ENCODE measurements at regions not wholly inside any gene's neighbourhood (a gene's known extent, or its start where the extent isn't known, plus 50 kb on each side); places are given as distances from the start of the nearest gene placed in this dataset.

DNA sequence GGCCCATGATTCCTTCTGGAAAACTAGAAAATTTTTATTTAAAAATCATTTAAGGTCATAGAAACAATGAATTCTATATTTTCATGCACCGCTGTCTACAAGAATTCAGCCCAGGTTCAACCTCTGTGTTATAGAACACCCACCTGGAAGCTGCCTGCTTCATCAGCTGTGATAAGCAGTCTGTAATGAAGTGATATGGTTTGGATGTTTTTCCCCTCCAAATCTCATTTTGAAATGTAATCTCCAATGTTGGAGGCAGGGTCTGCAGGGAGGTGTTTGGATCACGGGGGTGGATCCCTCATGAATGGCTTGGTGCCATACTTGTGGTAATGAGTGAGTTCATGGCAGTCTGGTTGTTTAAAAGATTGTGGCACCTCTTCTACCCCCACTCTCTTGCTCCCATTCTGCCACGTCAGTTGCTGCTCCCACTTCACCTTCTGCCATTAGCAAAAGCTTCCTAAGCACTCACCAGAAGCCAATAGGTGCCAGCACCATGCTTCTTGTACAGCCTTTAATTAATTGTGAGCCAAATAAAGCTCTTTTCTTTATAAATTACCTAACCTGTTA lies 55.6 kb downstream of the MRPL32 start:
- Mint-ChIP-seq H3K9me3 (ENCODE audit: insufficient read depth) (no peaks in the 10 kb centered on the region), H3K27ac (no peak overlapping the region), H3K27me3 (ENCODE audit: low read depth) (peaks cover 13% of the 10 kb centered on the region), H3K4me1 (ENCODE audit: low read depth) (no peaks in the 10 kb centered on the region), H3K4me3 (no peak overlapping the region), H3K36me3 (ENCODE audit: low read depth) (no peaks in the 10 kb centered on the region)
- ATAC-seq = no peak
- no peak for DNase-seq
- POLR2A ChIA-PET = interaction anchor here (0.6 kb wide), 1 partner anchor 492 kb away, joined by 4 read pairs; no protein-coding TSS in a partner anchor
- CTCF ChIA-PET = interaction anchor here (0.8 kb wide), 1 partner anchor 274 kb away, joined by 3 read pairs; no protein-coding TSS in a partner anchor

DNA sequence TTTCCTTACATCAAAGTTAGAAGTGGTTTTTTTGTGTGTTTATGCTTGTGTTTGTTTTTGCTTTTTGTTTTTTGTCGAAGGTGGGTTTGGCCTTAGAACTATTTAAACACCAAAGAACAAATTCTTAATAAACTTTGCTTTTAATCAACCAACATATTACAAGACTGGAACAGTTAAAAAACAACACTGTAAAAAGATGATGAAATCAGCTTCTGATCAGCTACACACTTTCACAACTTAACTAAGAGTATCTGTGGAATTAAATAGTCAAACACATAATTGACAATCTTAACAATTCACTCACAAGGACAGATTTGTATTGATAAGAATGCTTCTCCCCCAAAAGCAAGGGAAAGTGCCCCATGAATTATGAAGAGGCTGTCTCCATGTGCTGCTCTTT lies 58.8 kb downstream of the MRPL32 start:
- ChIA-PET CTCF (no interaction called here), POLR2A (no interaction called here)
- no peak for ATAC-seq
- Mint-ChIP-seq H3K27ac (no peak overlapping the region), H3K4me3 (no peak overlapping the region), H3K9me3 (ENCODE audit: insufficient read depth) (no peaks in the 10 kb centered on the region), H3K27me3 (ENCODE audit: low read depth) (peaks cover 19% of the 10 kb centered on the region), H3K4me1 (ENCODE audit: low read depth) (no peaks in the 10 kb centered on the region), H3K36me3 (ENCODE audit: low read depth) (no peaks in the 10 kb centered on the region)
- DNase-seq = no peak

DNA sequence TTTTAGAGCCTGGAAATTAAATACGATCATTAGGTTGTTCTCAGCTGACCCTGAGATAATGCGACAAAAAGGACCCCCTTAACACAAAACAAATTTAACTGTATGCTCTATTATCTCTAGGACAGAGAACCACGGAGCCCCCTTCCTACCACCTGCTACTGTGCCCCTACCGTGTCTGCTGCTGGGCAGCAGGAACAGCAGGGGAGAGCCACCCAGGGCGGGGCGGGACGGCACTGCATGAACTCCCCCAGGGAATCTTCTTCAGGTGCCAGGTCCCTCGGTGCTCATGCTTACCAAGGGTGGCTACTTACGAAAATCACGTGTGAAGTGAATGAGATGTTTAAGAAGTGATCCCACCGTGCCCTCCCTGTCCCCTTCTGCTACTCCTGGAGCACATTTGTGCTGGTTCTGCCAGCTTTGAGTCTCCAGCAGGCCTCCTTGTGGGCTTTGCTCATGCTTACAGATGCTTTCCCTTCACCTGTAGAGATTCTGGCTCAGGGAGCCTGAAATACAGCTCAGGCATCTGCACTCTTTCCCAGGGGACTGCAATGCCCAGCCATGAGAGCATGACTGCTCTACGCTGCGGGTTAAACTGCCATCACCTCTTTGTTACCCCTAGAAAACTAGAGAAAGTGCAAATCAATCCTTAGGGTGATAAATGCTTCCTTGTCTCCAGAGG lies 59.9 kb downstream of the MRPL32 start:
- no peak for ATAC-seq
- Mint-ChIP-seq H3K36me3 (ENCODE audit: low read depth) (no peaks in the 10 kb centered on the region), H3K27ac (no peak overlapping the region), H3K4me1 (ENCODE audit: low read depth) (no peaks in the 10 kb centered on the region), H3K4me3 (no peak overlapping the region), H3K27me3 (ENCODE audit: low read depth) (peaks cover 19% of the 10 kb centered on the region), H3K9me3 (ENCODE audit: insufficient read depth) (no peaks in the 10 kb centered on the region)
- CTCF ChIA-PET = no interaction called here
- POLR2A ChIA-PET = no interaction called here
- DNase-seq = no peak

DNA sequence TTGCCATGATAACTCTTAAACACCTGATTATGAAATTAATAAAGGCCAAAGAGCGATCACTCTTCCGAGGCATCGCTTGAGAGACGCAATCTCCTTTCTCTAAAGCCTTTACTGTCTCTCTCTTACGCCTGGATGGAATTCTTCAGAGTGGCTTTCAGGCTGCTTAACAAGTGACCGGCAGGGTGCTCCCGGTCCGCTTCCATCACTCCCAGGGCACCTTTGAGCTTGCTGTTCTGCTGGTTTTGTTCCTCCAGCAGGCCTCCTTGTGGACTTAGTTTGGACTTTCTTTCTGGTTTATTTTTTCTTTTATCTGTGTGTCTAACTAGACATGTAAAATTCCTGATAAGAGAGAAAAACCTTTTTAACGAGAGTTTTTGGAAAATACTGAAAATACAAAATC lies 60.9 kb downstream of the MRPL32 start:
- Mint-ChIP-seq H3K27ac (no peak overlapping the region), H3K4me1 (ENCODE audit: low read depth) (no peaks in the 10 kb centered on the region), H3K4me3 (no peak overlapping the region), H3K27me3 (ENCODE audit: low read depth) (peaks cover 19% of the 10 kb centered on the region), H3K9me3 (ENCODE audit: insufficient read depth) (no peaks in the 10 kb centered on the region), H3K36me3 (ENCODE audit: low read depth) (no peaks in the 10 kb centered on the region)
- no peak for ATAC-seq
- no peak for DNase-seq
- POLR2A ChIA-PET = no interaction called here
- CTCF ChIA-PET = no interaction called here

DNA sequence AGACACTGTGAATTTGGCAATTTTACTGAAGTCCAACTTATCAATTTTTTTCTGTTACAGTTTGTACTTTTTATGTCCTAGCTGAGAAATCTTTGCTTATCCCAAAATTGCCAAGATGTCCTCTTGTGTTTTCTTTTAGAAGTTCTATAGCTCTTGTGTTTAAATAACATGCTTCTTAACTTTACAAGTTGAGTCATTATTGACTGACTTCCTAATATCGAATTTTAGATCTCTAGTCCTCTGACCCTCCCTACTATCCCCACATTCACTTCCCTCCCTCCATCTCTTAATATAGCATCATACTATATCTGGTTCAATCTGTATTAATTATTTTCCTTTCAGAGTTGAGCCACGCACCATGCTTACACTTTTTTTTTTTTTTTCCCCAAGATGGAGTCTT lies 61.9 kb downstream of the MRPL32 start:
- DNase-seq (no peak), ATAC-seq (no peak)
- no peaks in the 10 kb centered on the region for H3K9me3 Mint-ChIP-seq (ENCODE audit: insufficient read depth)
- no peaks in the 10 kb centered on the region for H3K36me3 Mint-ChIP-seq (ENCODE audit: low read depth)
- ChIA-PET CTCF (no interaction called here), POLR2A (no interaction called here)
- peaks cover 21% of the 10 kb centered on the region for H3K27me3 Mint-ChIP-seq (ENCODE audit: low read depth)
- no peak overlapping the region for H3K4me3 Mint-ChIP-seq
- no peak overlapping the region for H3K27ac Mint-ChIP-seq
- no peaks in the 10 kb centered on the region for H3K4me1 Mint-ChIP-seq (ENCODE audit: low read depth)

DNA sequence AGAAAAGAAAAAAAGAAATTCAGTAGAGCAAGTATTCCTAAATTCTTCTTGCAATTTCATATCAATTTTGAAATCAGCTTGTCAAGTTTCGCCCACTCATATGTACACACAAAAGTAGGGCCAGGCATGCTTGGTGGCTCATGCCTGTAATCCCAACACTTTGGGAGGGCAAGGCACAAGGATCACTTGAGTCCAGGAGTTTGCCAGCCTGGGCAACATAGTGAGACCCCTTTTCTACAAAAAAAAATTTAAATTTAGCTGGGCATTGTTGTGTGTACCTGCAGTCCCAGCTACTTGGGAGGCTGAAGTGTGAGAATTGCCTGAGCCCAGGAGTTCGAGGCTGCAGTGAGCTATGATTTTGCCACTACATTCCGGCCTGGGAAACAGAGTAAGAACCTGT lies 65.4 kb downstream of the MRPL32 start:
- no peaks in the 10 kb centered on the region for H3K4me1 Mint-ChIP-seq (ENCODE audit: low read depth)
- ATAC-seq (no peak), DNase-seq (no peak)
- CTCF ChIA-PET = no interaction called here
- no peak overlapping the region for H3K4me3 Mint-ChIP-seq
- no peaks in the 10 kb centered on the region for H3K9me3 Mint-ChIP-seq (ENCODE audit: insufficient read depth)
- H3K27me3 Mint-ChIP-seq (ENCODE audit: low read depth) = peaks cover 22% of the 10 kb centered on the region
- H3K36me3 Mint-ChIP-seq (ENCODE audit: low read depth) = no peaks in the 10 kb centered on the region
- POLR2A ChIA-PET = interaction anchor here (0.6 kb wide), 1 partner anchor 256 kb away, joined by 5 read pairs; no protein-coding TSS in a partner anchor
- H3K27ac Mint-ChIP-seq = no peak overlapping the region

DNA sequence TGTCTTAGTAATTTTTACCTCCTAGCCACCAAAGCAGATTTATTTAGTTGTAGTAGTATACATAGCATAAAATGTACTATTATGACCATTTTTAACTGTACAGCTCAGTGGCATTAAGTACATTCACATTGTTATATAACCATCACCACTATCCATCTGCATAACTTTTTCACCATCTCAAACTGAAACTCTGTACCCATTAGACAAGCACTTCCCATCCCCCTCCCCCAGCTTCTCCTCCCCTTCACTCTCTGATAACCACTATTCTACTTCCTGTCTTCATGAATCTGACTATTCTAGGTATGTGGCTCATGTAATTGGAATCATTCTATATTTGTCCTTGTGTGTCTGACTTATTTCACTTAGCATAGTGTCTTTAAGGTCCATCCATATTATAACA lies 71.9 kb downstream of the MRPL32 start:
- Mint-ChIP-seq H3K27ac (no peak overlapping the region), H3K27me3 (ENCODE audit: low read depth) (peaks cover 16% of the 10 kb centered on the region), H3K4me3 (no peak overlapping the region), H3K9me3 (ENCODE audit: insufficient read depth) (no peaks in the 10 kb centered on the region), H3K36me3 (ENCODE audit: low read depth) (no peaks in the 10 kb centered on the region), H3K4me1 (ENCODE audit: low read depth) (peaks cover 5% of the 10 kb centered on the region)
- CTCF ChIA-PET = no interaction called here
- POLR2A ChIA-PET = no interaction called here
- peak; percentile 30 for DNase-seq
- no peak for ATAC-seq

DNA sequence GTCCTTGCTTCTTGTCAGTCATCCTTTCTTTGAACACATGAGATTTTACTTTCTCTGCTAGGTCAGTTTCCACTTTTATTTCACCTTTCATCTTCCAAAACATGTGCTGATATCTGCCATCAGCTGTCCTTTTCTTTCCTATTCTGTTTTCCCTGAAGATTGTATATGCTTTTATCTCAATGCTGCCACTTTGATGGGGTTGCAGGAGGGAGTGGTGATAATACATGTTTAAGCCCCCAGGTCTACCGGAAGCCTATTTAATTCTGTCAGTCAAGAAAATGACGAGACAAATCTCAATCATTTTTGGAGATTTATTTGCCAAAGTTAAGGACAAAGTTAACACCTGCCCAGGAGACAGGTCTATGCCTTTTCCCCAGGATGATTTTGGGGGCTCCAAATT lies 73.8 kb downstream of the MRPL32 start:
- CTCF ChIA-PET = no interaction called here

DNA sequence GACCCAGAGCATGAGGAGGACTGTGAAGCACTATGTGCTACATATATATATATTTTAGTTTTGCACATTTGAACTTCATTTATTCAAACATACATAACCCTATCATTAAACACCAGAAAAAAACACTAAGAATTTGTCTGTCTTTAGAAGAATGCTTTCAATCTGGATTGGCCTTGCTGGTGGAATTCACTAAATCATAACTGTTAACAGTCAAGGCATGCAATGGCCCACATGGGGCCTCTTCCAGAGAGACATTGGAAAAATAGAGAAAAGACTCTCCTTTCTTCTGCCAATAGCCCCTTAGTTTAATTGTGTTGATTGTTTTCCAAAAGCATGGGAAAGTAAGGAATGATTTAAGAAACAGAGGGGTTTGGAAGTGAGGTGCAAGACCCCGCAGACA lies 77.9 kb downstream of the MRPL32 start:
- ChIA-PET POLR2A (no interaction called here), CTCF (no interaction called here)
- Mint-ChIP-seq H3K36me3 (ENCODE audit: low read depth) (no peaks in the 10 kb centered on the region), H3K4me1 (ENCODE audit: low read depth) (no peaks in the 10 kb centered on the region), H3K27ac (no peak overlapping the region), H3K4me3 (no peak overlapping the region), H3K9me3 (ENCODE audit: insufficient read depth) (no peaks in the 10 kb centered on the region), H3K27me3 (ENCODE audit: low read depth) (peaks cover 2% of the 10 kb centered on the region)
- DNase-seq (no peak), ATAC-seq (no peak)

More for the DNA sequence above, 73.8 kb downstream of the MRPL32 start:
- Mint-ChIP-seq H3K27ac (no peak overlapping the region), H3K36me3 (ENCODE audit: low read depth) (no peaks in the 10 kb centered on the region), H3K27me3 (ENCODE audit: low read depth) (peaks cover 9% of the 10 kb centered on the region), H3K4me1 (ENCODE audit: low read depth) (peaks cover 5% of the 10 kb centered on the region), H3K9me3 (ENCODE audit: insufficient read depth) (no peaks in the 10 kb centered on the region), H3K4me3 (no peak overlapping the region)
- POLR2A ChIA-PET = no interaction called here
- no peak for ATAC-seq
- no peak for DNase-seq

DNA sequence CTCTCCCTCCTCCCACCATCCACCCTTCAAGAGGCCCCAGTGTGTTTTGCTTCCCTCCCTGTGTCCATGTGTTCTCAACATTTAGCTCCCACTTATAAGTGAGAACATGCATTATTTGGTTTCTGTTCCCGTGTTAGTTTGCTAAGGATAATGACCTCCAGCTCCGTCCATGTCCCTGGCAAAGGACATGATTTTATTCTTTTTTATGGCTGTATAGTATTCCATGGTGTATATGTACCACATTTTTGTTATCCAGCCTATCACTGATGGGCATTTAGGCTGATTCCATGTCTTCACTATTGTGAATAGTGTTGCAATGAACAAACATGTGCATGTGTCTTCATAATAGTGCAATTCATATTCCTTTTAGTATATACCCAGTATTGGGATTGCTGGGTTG lies 79.7 kb downstream of the MRPL32 start:
- Mint-ChIP-seq H3K36me3 (ENCODE audit: low read depth) (no peaks in the 10 kb centered on the region), H3K4me1 (ENCODE audit: low read depth) (no peaks in the 10 kb centered on the region), H3K9me3 (ENCODE audit: insufficient read depth) (no peaks in the 10 kb centered on the region), H3K27ac (no peak overlapping the region), H3K27me3 (ENCODE audit: low read depth) (peaks cover 4% of the 10 kb centered on the region), H3K4me3 (no peak overlapping the region)
- no peak for ATAC-seq
- CTCF ChIA-PET = interaction anchor here (0.6 kb wide), 1 partner anchor 45 kb away, joined by 3 read pairs; no protein-coding TSS in a partner anchor
- DNase-seq = no peak
- POLR2A ChIA-PET = no interaction called here

DNA sequence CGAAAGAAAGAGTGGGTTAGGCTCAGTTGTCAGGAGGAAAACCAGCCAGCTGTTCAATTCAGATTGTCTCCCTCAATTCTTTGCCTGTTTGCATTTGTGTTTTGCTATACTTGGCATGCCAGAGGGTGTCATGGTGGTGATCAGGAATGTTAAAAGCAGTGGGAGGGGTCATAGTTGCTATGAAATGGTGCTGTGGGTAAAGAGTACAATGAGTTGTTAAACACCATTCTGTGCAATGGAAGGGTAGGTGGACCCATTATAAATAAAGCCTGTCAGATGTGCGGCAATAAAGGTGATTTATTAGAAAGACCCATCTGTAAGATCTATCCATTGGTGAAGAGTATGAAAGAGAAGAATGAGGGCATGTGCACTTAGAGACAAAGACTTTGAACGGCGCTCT lies 82.2 kb downstream of the MRPL32 start:
- Mint-ChIP-seq H3K36me3 (ENCODE audit: low read depth) (no peaks in the 10 kb centered on the region), H3K9me3 (ENCODE audit: insufficient read depth) (no peaks in the 10 kb centered on the region), H3K27ac (no peak overlapping the region), H3K27me3 (ENCODE audit: low read depth) (peaks cover 6% of the 10 kb centered on the region), H3K4me3 (no peak overlapping the region), H3K4me1 (ENCODE audit: low read depth) (no peaks in the 10 kb centered on the region)
- ChIA-PET CTCF (no interaction called here), POLR2A (interaction anchor here (0.8 kb wide), 1 partner anchor 11 kb away, joined by 3 read pairs; no protein-coding TSS in a partner anchor)
- ATAC-seq = no peak
- no peak for DNase-seq

DNA sequence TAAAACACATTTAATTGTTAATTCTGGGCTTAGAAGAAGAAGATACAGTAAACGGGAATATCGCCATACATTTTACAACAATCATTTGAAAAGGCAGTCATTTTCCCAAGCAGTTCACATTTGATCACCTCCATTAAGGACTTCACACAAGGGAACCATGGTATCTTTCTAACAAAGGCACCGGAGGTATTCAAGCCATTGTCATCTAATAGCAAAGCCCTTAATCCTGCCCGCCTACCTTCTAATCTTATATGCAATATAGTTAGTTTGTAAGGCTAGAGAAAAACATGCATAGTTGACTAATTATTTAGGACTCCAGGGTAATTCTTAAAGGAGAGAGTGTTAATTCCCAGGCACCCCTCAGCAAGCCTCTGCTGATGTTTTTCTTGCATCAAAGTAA lies 83.1 kb downstream of the MRPL32 start:
- Mint-ChIP-seq H3K36me3 (ENCODE audit: low read depth) (no peaks in the 10 kb centered on the region), H3K9me3 (ENCODE audit: insufficient read depth) (no peaks in the 10 kb centered on the region), H3K4me1 (ENCODE audit: low read depth) (no peaks in the 10 kb centered on the region), H3K27me3 (ENCODE audit: low read depth) (peaks cover 5% of the 10 kb centered on the region), H3K4me3 (no peak overlapping the region), H3K27ac (no peak overlapping the region)
- no peak for ATAC-seq
- DNase-seq = no peak
- ChIA-PET POLR2A (no interaction called here), CTCF (no interaction called here)

DNA sequence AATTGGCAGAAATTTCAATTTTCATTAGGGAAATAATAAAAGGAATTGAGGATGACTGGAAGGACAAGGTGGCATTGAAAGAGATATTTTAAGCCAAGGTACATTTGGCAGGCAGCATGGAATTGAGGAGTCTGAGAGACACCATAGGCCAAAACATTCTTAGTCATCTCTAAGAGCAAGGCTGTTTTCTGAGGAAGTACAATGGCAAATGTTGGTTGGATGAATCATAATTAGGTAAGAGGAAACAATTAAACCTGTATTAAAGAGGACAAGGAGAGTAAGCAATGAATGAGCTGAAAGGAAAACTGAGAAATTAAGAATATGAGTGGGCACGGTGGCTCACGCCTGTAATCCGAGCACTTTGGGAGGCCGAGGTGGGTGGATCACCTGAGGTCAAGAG lies 86.3 kb downstream of the MRPL32 start:
- H3K9me3 Mint-ChIP-seq (ENCODE audit: insufficient read depth) = no peaks in the 10 kb centered on the region
- CTCF ChIA-PET = no interaction called here
- H3K27ac Mint-ChIP-seq = no peak overlapping the region
- H3K27me3 Mint-ChIP-seq (ENCODE audit: low read depth) = peaks cover 5% of the 10 kb centered on the region
- no peak for DNase-seq
- no peaks in the 10 kb centered on the region for H3K4me1 Mint-ChIP-seq (ENCODE audit: low read depth)
- H3K4me3 Mint-ChIP-seq = no peak overlapping the region
- H3K36me3 Mint-ChIP-seq (ENCODE audit: low read depth) = no peaks in the 10 kb centered on the region
- ATAC-seq = no peak
- POLR2A ChIA-PET = no interaction called here
